ENCODE measurements at regions not wholly inside any gene's neighbourhood (a gene's known extent, or its start where the extent isn't known, plus 50 kb on each side); places are given as distances from the start of the nearest gene placed in this dataset.

- dilution Hi-C loops (cut with MboI; ENCODE audit: extremely low pct_ligation_motif_present, low sequenced_read_pairs) (no loop called here), intact Hi-C loops (cut with micrococcal nuclease) (no loop called here)
Measured at GRCh38 chr7:42688056-42688371, 223.9 kb downstream of the C7orf25 start.

More at GRCh38 chr7:42688056-42688371, 223.9 kb downstream of the C7orf25 start:
- H4K20me1 ChIP-seq (replicated peaks; ENCODE audit: control insufficient read depth, extremely low read depth, insufficient read depth, low read length): no peaks in the 10 kb centered on the region
- no TSS peak for BruUV-seq (replicated peaks)
- H3K27me3 ChIP-seq (ENCODE audit: control insufficient read depth in 2 of 2, insufficient read depth in 2 of 2, low read length in 2 of 2): no peaks in the 10 kb centered on the region
- DNase-seq (ENCODE audit: low read depth, low spot score) (no peak), FAIRE-seq (no peak)
- no peaks in the 10 kb centered on the region for H3K79me2 ChIP-seq (ENCODE audit: control insufficient read depth, insufficient read depth, low read length)
- no peaks in the 10 kb centered on the region for H3K9me1 ChIP-seq (replicated peaks; ENCODE audit: control insufficient read depth, extremely low read depth, insufficient read depth, low read length)
- ChIA-PET POLR2A (no interaction called here), CTCF (interaction anchor here (6.5 kb wide), 1 partner anchor 745 kb away, joined by 86 read pairs; no protein-coding TSS in a partner anchor)
- no peak overlapping the region for H3K4me3 ChIP-seq (replicated peaks in 1 of 3; ENCODE audit: insufficient read depth in 1 of 3, low read depth in 1 of 3, low read length in 3 of 3)
- no peak overlapping the region for H3K9ac ChIP-seq (replicated peaks; ENCODE audit: extremely low read depth, insufficient read depth, low read length)
- no peaks in the 10 kb centered on the region for H3K36me3 ChIP-seq (ENCODE audit: control insufficient read depth in 2 of 2, extremely low read depth in 1 of 2, insufficient read depth in 2 of 2, low read length in 2 of 2)
- no peak for TF ChIP-seq MAX (IDR thresholded peaks at IDR 0.05; ENCODE audit: insufficient read depth, insufficient read length)
- no peak for TF ChIP-seq FOS (IDR thresholded peaks at IDR 0.05; ENCODE audit: borderline replicate concordance, insufficient read depth, low read length)
- TF ChIP-seq POLR2A (IDR thresholded peaks at IDR 0.05; ENCODE audit: low read depth, low read length): no peak
- no peak for TF ChIP-seq JUN (IDR thresholded peaks at IDR 0.05; ENCODE audit: borderline replicate concordance, insufficient read depth, insufficient read length, low read depth)
- TF ChIP-seq MYC (IDR thresholded peaks at IDR 0.05; ENCODE audit: low read depth, low read length): no peak
- no peak for TF ChIP-seq CTCF (IDR thresholded peaks at IDR 0.05; ENCODE audit: extremely low read depth in 1 of 2, insufficient read depth in 1 of 2, low read depth in 1 of 2, low read length in 2 of 2)
- no peak for TF ChIP-seq POLR2AphosphoS5 (IDR thresholded peaks at IDR 0.05; ENCODE audit: insufficient read depth, low read depth, low read length)
- no peak for TF ChIP-seq GATA2 (IDR thresholded peaks at IDR 0.05; ENCODE audit: insufficient read depth, insufficient read length, low read depth, low read length)
- TF ChIP-seq EZH2 (IDR thresholded peaks at IDR 0.05; ENCODE audit: borderline replicate concordance, low read depth, low read length, severe bottlenecking): no peak
- H3K9me3 ChIP-seq (replicated peaks; ENCODE audit: control insufficient read depth, insufficient read depth, low read length): no peaks in the 10 kb centered on the region
- H2AFZ ChIP-seq (ENCODE audit: low read depth, low read length): no peak overlapping the region
- H3K27ac ChIP-seq (ENCODE audit: insufficient read depth, low read depth, low read length): no peak overlapping the region
- no peaks in the 10 kb centered on the region for H3K4me1 ChIP-seq (ENCODE audit: control insufficient read depth, extremely low read depth, insufficient read depth, low read length)
- no peak overlapping the region for H3K4me2 ChIP-seq (ENCODE audit: insufficient read depth, low read length)
